MM.1S (cell line): ENCODE measurements at regions not wholly inside any gene's neighbourhood (a gene's known extent, or its start where the extent isn't known, plus 50 kb on each side); places are given as distances from the start of the nearest gene placed in this dataset.

Source experiments
- CTCF ChIP-seq: fragments of 300-600 bp; sonication (generic); IDR thresholded peaks from 2 replicates; pipeline ENCODE4 v1.5.1; 2016; ENCODE audit warnings: antibody characterized with exemption, low read length, mixed read lengths
- EZH2 ChIP-seq: fragments of 300-600 bp; sonication (generic); optimal IDR thresholded peaks from 2 replicates; pipeline ENCODE3; 2017; ENCODE audit warnings: low read depth, mild to moderate bottlenecking, antibody characterized with exemption, low read length, mixed read lengths
- EZH2phosphoT487 ChIP-seq: fragments of 300-600 bp; sonication (generic); IDR thresholded peaks from 2 replicates; pipeline ENCODE4 v1.6.1; 2018; ENCODE audit warnings: antibody characterized with exemption, low read length

GRCh38 chr10:78617115-78617514, 451.7 kb upstream of the ZMIZ1 start:
- TF ChIP-seq EZH2 (no peak), CTCF (no peak), EZH2phosphoT487 (no peak)
